ENCODE measurements at regions not wholly inside any gene's neighbourhood (a gene's known extent, or its start where the extent isn't known, plus 50 kb on each side); places are given as distances from the start of the nearest gene placed in this dataset.

DNA sequence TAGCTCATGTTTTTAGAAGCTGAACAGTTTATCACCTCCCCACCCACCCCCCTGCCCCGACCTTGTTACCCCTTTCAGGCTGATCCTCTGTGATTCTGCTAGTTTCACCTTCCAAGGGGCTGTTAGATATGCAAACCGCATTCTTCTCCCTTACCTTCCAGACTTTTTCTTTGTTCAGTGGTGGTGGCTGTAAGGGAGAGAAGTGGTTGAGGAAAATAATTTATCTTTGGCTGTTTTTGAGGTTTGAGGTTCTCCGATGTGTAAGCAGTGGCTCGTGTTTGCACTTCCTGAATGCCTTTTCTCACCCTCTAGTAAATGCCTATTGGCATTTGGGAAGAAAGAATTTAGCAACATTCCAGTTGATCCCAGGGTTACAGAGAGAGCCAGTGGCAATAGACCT lies 69.4 kb upstream of the KCNG1 start:
- Histone ChIP-seq H3K4me3 (no peak overlapping the region), H3K4me1 (peaks cover 0 to 9% (median 6%) of the 10 kb centered on the region in 4 donors), H3K27me3 (peaks cover 0 to 55% (median 3%) of the 10 kb centered on the region in 4 donors), H3K9me3 (no peaks in the 10 kb centered on the region), H3K27ac (replicated peaks in 1 of 4) (no peak overlapping the region), H3K36me3 (no peaks in the 10 kb centered on the region)
- DNase-seq (ENCODE audit: extremely low spot score), result no peak
- intact Hi-C loops (cut with DNase I), result no loop called here
- 43% methylated on average over 4 of the region's 4 CpGs for WGBS
- TF ChIP-seq EP300 (IDR thresholded peaks at IDR 0.05) (no peak), POLR2A (IDR thresholded peaks at IDR 0.05; ENCODE audit: low read depth) (no peak), POLR2AphosphoS5 (IDR thresholded peaks at IDR 0.05) (no peak)
- TF ChIP-seq, protein P1, sequence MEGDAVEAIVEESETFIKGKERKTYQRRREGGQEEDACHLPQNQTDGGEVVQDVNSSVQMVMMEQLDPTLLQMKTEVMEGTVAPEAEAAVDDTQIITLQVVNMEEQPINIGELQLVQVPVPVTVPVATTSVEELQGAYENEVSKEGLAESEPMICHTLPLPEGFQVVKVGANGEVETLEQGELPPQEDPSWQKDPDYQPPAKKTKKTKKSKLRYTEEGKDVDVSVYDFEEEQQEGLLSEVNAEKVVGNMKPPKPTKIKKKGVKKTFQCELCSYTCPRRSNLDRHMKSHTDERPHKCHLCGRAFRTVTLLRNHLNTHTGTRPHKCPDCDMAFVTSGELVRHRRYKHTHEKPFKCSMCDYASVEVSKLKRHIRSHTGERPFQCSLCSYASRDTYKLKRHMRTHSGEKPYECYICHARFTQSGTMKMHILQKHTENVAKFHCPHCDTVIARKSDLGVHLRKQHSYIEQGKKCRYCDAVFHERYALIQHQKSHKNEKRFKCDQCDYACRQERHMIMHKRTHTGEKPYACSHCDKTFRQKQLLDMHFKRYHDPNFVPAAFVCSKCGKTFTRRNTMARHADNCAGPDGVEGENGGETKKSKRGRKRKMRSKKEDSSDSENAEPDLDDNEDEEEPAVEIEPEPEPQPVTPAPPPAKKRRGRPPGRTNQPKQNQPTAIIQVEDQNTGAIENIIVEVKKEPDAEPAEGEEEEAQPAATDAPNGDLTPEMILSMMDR (IDR thresholded peaks at IDR 0.05), result no peak

DNA sequence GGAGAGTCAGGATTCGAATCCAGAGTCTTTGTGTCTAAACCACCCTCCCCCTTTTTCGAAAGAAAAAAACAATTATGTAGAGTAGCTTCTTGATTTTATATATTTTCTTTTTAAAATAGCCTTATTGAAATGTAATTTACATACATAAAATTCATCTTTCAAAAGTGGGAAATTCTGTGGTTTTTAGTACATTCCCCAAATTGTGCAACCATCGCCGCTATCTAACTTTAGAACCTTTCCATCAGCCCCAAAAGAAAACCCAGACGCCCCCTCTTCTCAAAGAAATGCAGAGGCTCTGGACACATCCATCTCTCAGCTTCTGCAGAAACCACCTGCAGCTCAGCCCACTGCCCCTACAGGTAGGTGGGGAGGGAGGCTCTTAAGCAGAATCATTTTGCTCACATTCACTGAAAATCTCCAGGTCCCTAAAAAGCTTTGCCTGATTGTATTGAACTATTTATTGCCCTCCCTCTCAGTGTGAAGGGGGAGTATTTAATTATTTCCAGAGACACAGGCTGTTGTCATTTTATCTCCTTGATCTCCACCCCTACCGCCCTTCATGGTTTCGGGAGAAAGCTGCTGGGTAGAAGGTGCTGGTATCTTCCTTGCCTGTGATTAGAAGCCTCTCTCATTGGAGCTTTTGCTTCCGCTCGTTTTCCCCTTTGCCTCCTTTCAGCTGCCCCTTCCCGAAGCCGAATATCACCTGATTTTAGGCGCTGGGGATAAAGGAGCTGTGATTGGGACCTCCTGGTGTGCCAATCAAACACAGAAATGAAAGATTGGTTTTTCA lies 68.7 kb upstream of the KCNG1 start:
- Histone ChIP-seq H3K4me3 (no peak overlapping the region), H3K36me3 (no peaks in the 10 kb centered on the region), H3K27me3 (peaks cover 0 to 55% (median 3%) of the 10 kb centered on the region in 4 donors), H3K4me1 (peaks cover 0 to 9% (median 6%) of the 10 kb centered on the region in 4 donors), H3K9me3 (no peaks in the 10 kb centered on the region), H3K27ac (replicated peaks in 1 of 4) (no peak overlapping the region)
- no peak for DNase-seq (ENCODE audit: extremely low spot score)
- intact Hi-C loops (cut with DNase I), result no loop called here
- WGBS, result 46% methylated on average over 12 of the region's 12 CpGs
- no peak for TF ChIP-seq EP300 (IDR thresholded peaks at IDR 0.05)

DNA sequence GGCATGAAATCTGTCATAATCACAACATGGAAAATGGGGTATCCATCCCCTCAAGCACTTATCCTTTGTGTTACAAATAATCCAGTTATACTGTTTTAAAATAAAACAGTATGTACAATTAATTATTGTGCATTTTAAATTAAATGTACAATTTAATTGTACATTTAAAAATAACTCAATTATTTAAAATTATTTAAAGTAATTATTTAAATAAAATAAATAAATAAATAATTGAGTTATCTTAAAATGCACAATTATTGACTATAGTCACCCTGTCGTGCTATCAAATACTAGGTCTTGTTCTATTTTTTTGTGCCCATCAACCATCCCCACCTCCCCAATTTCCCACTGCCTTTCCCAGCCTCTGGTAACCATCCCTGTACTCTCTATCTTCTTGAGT lies 66.9 kb upstream of the KCNG1 start:
- TF ChIP-seq POLR2A (IDR thresholded peaks at IDR 0.05; ENCODE audit: low read depth), result no peak
- TF ChIP-seq POLR2AphosphoS5 (IDR thresholded peaks at IDR 0.05), result no peak
- TF ChIP-seq, protein P1 (IDR thresholded peaks at IDR 0.05), result no peak
- TF ChIP-seq EP300 (IDR thresholded peaks at IDR 0.05), result no peak
- WGBS, result 90% methylated on average over 1 of the region's 1 CpG
- Histone ChIP-seq H3K36me3 (no peaks in the 10 kb centered on the region), H3K27ac (replicated peaks in 1 of 4) (no peak overlapping the region), H3K9me3 (no peaks in the 10 kb centered on the region), H3K4me3 (no peak overlapping the region), H3K4me1 (peaks cover 0 to 9% (median 6%) of the 10 kb centered on the region in 4 donors), H3K27me3 (peaks cover 0 to 54% (median 3%) of the 10 kb centered on the region in 4 donors)
- intact Hi-C loops (cut with DNase I), result no loop called here
- no peak for DNase-seq (ENCODE audit: extremely low spot score)

DNA sequence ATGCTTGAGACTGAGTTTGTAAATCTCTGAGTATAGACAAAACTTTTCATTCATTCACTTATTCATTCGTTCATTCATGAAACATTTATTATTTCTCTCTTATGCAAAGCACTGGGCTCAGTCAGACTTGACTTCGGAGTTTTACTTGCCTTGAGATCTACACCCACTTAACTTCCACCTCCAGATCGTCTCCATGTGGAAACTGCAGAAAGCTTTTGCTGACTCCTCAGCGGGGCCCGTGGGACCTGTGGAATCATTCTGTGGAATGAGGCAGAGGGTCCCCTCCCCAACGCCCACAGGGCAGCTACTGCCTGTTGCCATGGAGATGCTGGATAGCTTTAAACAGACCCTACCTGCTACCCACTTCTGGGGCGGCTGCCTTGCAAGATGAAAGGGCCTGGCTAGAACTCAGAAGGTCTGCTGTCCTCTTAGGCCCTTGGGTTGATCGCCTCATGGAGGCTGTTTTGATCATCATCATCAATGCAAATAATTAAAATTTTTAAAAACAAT lies 66.4 kb upstream of the KCNG1 start:
- peaks cover 0 to 9% (median 4%) of the 10 kb centered on the region in 4 donors for H3K4me1 ChIP-seq
- peaks cover 0 to 54% (median 3%) of the 10 kb centered on the region in 4 donors for H3K27me3 ChIP-seq
- DNase-seq (ENCODE audit: extremely low spot score), result no peak
- 81% methylated on average over 8 of the region's 8 CpGs for WGBS
- TF ChIP-seq, protein P1 (IDR thresholded peaks at IDR 0.05), result no peak
- no peak for TF ChIP-seq EP300 (IDR thresholded peaks at IDR 0.05)
- TF ChIP-seq POLR2A (IDR thresholded peaks at IDR 0.05; ENCODE audit: low read depth), result no peak
- TF ChIP-seq POLR2AphosphoS5 (IDR thresholded peaks at IDR 0.05), result no peak
- no peaks in the 10 kb centered on the region for H3K36me3 ChIP-seq
- intact Hi-C loops (cut with DNase I), result no loop called here
- no peaks in the 10 kb centered on the region for H3K9me3 ChIP-seq
- H3K27ac ChIP-seq (replicated peaks in 1 of 4), result no peak overlapping the region
- no peak overlapping the region for H3K4me3 ChIP-seq

DNA sequence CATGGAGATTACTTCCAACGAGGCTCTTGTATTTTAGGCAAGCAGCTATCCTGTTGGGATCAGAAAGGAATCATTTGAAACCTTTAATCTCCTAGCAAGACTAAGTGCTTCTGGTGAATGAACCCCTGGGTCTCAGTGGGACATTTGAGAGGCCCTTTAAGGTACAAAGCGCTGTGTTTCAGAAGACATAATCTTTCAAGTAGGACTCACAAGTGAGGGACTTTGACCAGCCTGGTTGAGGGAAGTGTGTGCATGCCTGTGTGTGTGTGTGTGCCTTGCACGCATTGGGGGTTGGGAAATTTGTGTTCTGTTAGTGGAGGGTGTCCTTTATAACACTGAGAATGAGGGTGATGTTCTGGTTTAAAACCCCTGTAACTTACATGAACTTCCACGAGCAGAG lies 64.4 kb upstream of the KCNG1 start:
- no peaks in the 10 kb centered on the region for H3K36me3 ChIP-seq
- WGBS, result 60% methylated on average over 4 of the region's 4 CpGs

More for the DNA sequence above, 64.4 kb upstream of the KCNG1 start:
- Histone ChIP-seq H3K27me3 (peaks cover 0 to 63% (median 5%) of the 10 kb centered on the region in 4 donors), H3K27ac (replicated peaks in 1 of 4) (no peak overlapping the region), H3K4me1 (no peaks in the 10 kb centered on the region), H3K4me3 (no peak overlapping the region), H3K9me3 (no peaks in the 10 kb centered on the region)
- no peak for DNase-seq (ENCODE audit: extremely low spot score)
- intact Hi-C loops (cut with DNase I), result no loop called here
- no peak for TF ChIP-seq POLR2AphosphoS5 (IDR thresholded peaks at IDR 0.05)
- no peak for TF ChIP-seq EP300 (IDR thresholded peaks at IDR 0.05)
- TF ChIP-seq POLR2A (IDR thresholded peaks at IDR 0.05; ENCODE audit: low read depth), result no peak
- TF ChIP-seq, protein P1 (IDR thresholded peaks at IDR 0.05), result no peak

All from esophagus muscularis mucosa (tissue), 4 donors.